ENCODE measurements at regions not wholly inside any gene's neighbourhood (a gene's known extent, or its start where the extent isn't known, plus 50 kb on each side); places are given as distances from the start of the nearest gene placed in this dataset.

GRCh38 chr9:87237336-87237735 is 260.3 kb upstream of the DAPK1 start:
- TF ChIP-seq CTCF (conservative IDR thresholded peaks at IDR 0.05; ENCODE audit: low read length) (no peak), EZH2phosphoT487 (IDR thresholded peaks at IDR 0.05; ENCODE audit: borderline replicate concordance, low read depth, low read length) (no peak)

Measured in OCI-LY7 (cell line).